OCI-LY3 (cell line): ENCODE measurements at regions not wholly inside any gene's neighbourhood (a gene's known extent, or its start where the extent isn't known, plus 50 kb on each side); places are given as distances from the start of the nearest gene placed in this dataset.
A peak's percentile ranks its signal among the peaks of the same experiment; 100 is the strongest.

Experiments
- EZH2phosphoT487 ChIP-seq: fragments of 200-600 bp; shearing (Covaris generic); IDR thresholded peaks from 2 replicates; pipeline ENCODE4 v1.6.1; 2018; ENCODE audit warnings: antibody characterized with exemption, mixed run types, low read depth
- TF ChIP-seq, protein P1 (sequence below): fragments of 200-600, 300-600 bp; sonication (generic); IDR thresholded peaks from 2 replicates; pipeline ENCODE4 v1.5.1; 2014; ENCODE audit warnings: antibody characterized with exemption, low read length, low read depth

DNA sequence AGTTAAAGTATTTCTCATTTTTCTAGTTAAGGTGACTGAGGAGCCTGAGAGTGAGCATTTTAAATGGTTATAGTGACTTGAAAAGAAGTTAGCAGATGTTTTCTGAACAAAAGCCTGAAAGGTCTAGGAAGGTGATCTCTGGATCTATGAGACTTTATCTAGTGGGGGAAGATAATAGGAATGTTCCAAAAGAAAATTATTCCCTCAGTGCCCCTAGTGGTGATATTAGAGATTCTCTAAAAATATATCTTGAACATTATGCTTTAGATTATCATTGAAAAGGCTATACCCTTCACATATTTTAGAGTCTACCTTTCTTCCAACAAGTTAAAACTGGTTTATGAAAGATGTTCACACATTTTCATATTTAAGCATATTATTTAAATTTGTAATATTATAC lies 69.0 kb upstream of the SPANXN1 start:
- TF ChIP-seq, protein P1, sequence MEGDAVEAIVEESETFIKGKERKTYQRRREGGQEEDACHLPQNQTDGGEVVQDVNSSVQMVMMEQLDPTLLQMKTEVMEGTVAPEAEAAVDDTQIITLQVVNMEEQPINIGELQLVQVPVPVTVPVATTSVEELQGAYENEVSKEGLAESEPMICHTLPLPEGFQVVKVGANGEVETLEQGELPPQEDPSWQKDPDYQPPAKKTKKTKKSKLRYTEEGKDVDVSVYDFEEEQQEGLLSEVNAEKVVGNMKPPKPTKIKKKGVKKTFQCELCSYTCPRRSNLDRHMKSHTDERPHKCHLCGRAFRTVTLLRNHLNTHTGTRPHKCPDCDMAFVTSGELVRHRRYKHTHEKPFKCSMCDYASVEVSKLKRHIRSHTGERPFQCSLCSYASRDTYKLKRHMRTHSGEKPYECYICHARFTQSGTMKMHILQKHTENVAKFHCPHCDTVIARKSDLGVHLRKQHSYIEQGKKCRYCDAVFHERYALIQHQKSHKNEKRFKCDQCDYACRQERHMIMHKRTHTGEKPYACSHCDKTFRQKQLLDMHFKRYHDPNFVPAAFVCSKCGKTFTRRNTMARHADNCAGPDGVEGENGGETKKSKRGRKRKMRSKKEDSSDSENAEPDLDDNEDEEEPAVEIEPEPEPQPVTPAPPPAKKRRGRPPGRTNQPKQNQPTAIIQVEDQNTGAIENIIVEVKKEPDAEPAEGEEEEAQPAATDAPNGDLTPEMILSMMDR = peak; percentile 35
- TF ChIP-seq EZH2phosphoT487 = no peak
